Common myeloid progenitor, CD34-positive (primary cell): ENCODE measurements at regions not wholly inside any gene's neighbourhood (a gene's known extent, or its start where the extent isn't known, plus 50 kb on each side); places are given as distances from the start of the nearest gene placed in this dataset.

ENCODE experiments used
- CTCF ChIA-PET: fragments of 350-600 bp; sonication (Branson Sonifier 250); formaldehyde crosslinking; loops from one replicate; lab custom pipeline; 2021; ENCODE audit warnings: antibody characterized with exemption; lab: Charles Lee
- POLR2A ChIA-PET: fragments of 350-600 bp; sonication (Branson Sonifier 250); formaldehyde crosslinking; loops from one replicate; lab custom pipeline; 2021; ENCODE audit warnings: antibody characterized with exemption; lab: Charles Lee
- DNase-seq, 3 donors: peaks; one replicate each; pipeline versions ENCODE4 v3.0.0 to v3.0.0-alpha.2; 2013
- H3K27ac ChIP-seq, 2 experiments: 1 replicate in 1 of 2; 2 replicates in 1 of 2; pipeline ENCODE4 v1.7.0; 2013; ENCODE audit warnings: inconsistent platforms in 2 of 2, low read length in 2 of 2, mild to moderate bottlenecking in 2 of 2, low read depth in 1 of 2, moderate library complexity in 1 of 2; ENCODE audit not compliant: severe bottlenecking in 2 of 2, insufficient read depth in 1 of 2, poor library complexity in 1 of 2
- H3K27me3 ChIP-seq, 5 experiments: replicated peaks in 2 of 5; 1 replicate in 3 of 5; 2 replicates in 2 of 5; pipeline versions ENCODE4 v1.6.1 to v1.7.0; 2013; ENCODE audit warnings: low read length in 4 of 5, mild to moderate bottlenecking in 2 of 5, moderate library complexity in 2 of 5, inconsistent platforms in 1 of 5; ENCODE audit not compliant: insufficient read depth in 5 of 5, control insufficient read depth in 4 of 5
- H3K36me3 ChIP-seq, 4 experiments: 1 replicate in 2 of 4; 2 replicates in 2 of 4; pipeline versions ENCODE4 v1.6.1 to v1.7.0; 2013; ENCODE audit warnings: low read length in 3 of 4, control low read depth in 1 of 4, mild to moderate bottlenecking in 1 of 4; ENCODE audit not compliant: control insufficient read depth in 4 of 4, insufficient read depth in 4 of 4
- H3K4me1 ChIP-seq, 4 experiments: 1 replicate in 3 of 4; 2 replicates in 1 of 4; pipeline versions ENCODE4 v1.6.1 to v1.7.1; 2013; ENCODE audit warnings: low read length in 3 of 4, mild to moderate bottlenecking in 3 of 4, control low read depth in 1 of 4, inconsistent platforms in 1 of 4, moderate library complexity in 1 of 4; ENCODE audit not compliant: control insufficient read depth in 4 of 4, insufficient read depth in 4 of 4; ENCODE audit errors: control extremely low read depth in 1 of 4
- H3K4me3 ChIP-seq, 7 experiments: 1 replicate in 4 of 7; 2 replicates in 3 of 7; pipeline versions ENCODE4 v1.5.1 to v1.7.0; 2013; ENCODE audit warnings: mild to moderate bottlenecking in 7 of 7, low read length in 6 of 7, moderate library complexity in 6 of 7, inconsistent platforms in 2 of 7, low read depth in 2 of 7, control low read depth in 1 of 7; ENCODE audit not compliant: insufficient read depth in 4 of 7, control insufficient read depth in 1 of 7; ENCODE audit errors: extremely low read depth in 1 of 7
- H3K9me3 ChIP-seq, 5 experiments: 1 replicate in 4 of 5; 2 replicates in 1 of 5; pipeline versions ENCODE4 v1.6.1 to v1.7.1; 2013; ENCODE audit warnings: low read length in 4 of 5, mild to moderate bottlenecking in 2 of 5, inconsistent platforms in 1 of 5, low read depth in 1 of 5, moderate library complexity in 1 of 5; ENCODE audit not compliant: control insufficient read depth in 4 of 5, insufficient read depth in 2 of 5; ENCODE audit errors: control extremely low read depth in 1 of 5
- WGBS: methylation state at CpG from one replicate; pipeline ENCODE4 v1.1.5; 2013; ENCODE audit not compliant: insufficient coverage; 5-methylcytosine and 5-hydroxymethylcytosine counted together

DNA sequence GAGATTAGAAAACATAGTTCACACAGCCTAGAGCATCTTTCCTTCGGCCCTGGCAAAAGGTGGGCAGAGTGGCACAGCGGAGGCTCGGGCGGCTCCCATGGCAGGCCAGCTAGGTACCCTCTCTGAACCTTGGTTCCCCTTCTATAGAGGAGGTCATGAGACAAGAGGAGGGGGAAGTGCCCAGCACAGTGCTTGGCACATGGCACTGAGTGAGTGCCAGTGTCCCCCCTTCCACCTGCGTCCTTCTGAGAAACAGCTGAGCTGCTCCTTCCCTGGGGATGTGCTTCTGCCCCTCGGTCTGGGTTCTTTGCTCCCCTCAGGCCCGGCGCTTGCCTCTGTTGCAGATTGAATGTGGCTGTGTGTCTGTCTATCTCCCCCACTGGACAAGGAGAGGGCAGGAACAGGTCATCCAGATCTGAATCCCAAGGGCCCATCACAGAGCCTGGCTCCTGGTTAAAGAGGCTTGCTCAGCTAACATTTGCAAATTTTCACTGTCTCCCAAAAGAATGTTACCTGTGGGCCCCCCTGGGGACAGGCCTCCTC, 165.6 kb downstream of the USP12 start:
- H3K36me3 ChIP-seq, result no peaks in the 10 kb centered on the region
- POLR2A ChIA-PET, result interaction anchor here (0.6 kb wide), 1 partner anchor 21 kb away, joined by 3 read pairs; no protein-coding TSS in a partner anchor
- peaks cover 0 to 2% (median 0%) of the 10 kb centered on the region in 5 experiments for H3K9me3 ChIP-seq
- H3K4me1 ChIP-seq, result peaks cover 0 to 21% (median 20%) of the 10 kb centered on the region in 4 experiments
- H3K4me3 ChIP-seq, result peak overlapping the region in 2 of 7 experiments; percentile 46 to 47
- WGBS, result 84% methylated on average over 7 of the region's 8 CpGs
- no peak overlapping the region for H3K27ac ChIP-seq
- DNase-seq, result no peak
- peaks cover 0 to 19% (median 3%) of the 10 kb centered on the region in 5 experiments for H3K27me3 ChIP-seq
- CTCF ChIA-PET, result interaction anchor here (1.0 to 1.6 kb wide), 4 partner anchors 12 to 34 kb away, joined by 3 to 4 read pairs (median 4); no protein-coding TSS in a partner anchor

DNA sequence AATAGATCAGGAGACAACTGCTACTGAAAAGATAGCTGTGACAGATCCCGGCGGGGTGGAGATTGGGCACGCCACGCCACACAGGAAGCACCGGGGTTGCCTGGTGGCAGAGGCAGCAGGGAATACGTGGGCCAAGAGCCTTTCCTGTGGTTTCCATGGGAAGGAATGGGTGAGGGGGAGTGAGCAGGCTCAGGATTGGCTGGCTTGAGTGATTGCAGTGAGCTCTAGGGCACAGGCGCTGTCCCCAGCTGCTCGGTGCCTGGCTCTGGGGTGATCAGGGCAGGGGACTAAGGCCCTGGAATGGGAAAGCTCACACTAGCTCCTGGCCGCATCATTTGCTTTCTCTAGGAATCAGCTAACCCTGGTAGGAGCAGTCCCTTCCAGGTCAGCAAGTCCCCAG, 166.1 kb downstream of the USP12 start:
- WGBS, result 12% methylated on average over 7 of the region's 9 CpGs
- Histone ChIP-seq H3K36me3 (no peaks in the 10 kb centered on the region), H3K27ac (no peak overlapping the region), H3K4me1 (peaks cover 0 to 21% (median 20%) of the 10 kb centered on the region in 4 experiments), H3K4me3 (peak overlapping the region in 3 of 7 experiments; percentile 2 to 47 (median 46)), H3K9me3 (peaks cover 0 to 2% (median 0%) of the 10 kb centered on the region in 5 experiments), H3K27me3 (peaks cover 0 to 19% (median 3%) of the 10 kb centered on the region in 5 experiments)
- peak; percentile 34 to 56 (median 44) for DNase-seq
- POLR2A ChIA-PET, result no interaction called here
- CTCF ChIA-PET, result interaction anchor here (1.0 to 1.6 kb wide), 4 partner anchors 12 to 34 kb away, joined by 3 to 4 read pairs (median 4); no protein-coding TSS in a partner anchor

DNA sequence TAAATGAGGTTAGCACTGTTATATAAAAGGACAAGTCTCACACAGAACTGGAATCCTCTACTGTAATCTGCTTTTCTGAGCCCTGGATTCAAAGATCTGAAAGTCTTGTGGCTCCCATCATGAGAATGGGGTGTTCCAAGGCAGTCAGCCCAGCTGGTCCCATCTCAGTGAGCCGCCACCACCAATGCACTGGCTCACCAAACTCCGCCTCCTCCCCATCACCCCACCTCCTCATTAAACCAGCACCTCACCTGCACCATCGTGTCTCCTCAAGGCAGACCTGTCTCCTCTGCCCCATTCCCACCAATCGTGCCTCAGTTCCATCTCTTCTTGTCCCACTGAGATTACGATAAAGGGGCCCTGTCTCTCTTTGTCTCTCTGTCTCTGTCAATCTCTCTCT, 166.7 kb downstream of the USP12 start:
- 100% methylated on average over 4 of the region's 5 CpGs for WGBS
- peaks cover 0 to 19% (median 3%) of the 10 kb centered on the region in 5 experiments for H3K27me3 ChIP-seq
- no peaks in the 10 kb centered on the region for H3K36me3 ChIP-seq
- DNase-seq, result no peak
- no peak overlapping the region for H3K4me3 ChIP-seq
- H3K27ac ChIP-seq, result no peak overlapping the region
- ChIA-PET POLR2A (no interaction called here), CTCF (interaction anchor here (1.6 kb wide), 1 partner anchor 33 kb away, joined by 4 read pairs; no protein-coding TSS in a partner anchor)
- H3K9me3 ChIP-seq, result peaks cover 0 to 2% (median 0%) of the 10 kb centered on the region in 5 experiments
- H3K4me1 ChIP-seq, result peaks cover 0 to 21% (median 20%) of the 10 kb centered on the region in 4 experiments

DNA sequence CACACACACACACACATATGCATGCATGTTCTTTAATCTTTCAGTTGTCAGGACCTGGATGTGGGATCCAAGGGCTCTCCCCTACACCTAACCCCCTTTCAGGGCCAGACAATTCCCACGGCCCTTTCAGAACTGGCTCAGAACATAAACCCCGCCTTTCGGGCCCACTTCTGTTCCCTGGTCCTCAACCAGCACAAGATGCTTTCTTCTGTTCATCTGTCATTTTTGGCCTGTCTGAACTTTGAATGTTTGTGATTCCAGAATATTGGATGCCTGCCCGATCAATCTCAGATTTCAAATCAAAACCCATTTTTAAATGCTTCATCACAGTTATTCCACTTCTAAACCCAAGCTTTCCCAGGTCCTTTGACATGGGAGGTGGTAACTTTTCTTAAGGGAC, 167.3 kb downstream of the USP12 start:
- no peak for DNase-seq
- no peak overlapping the region for H3K27ac ChIP-seq
- WGBS, result 100% methylated on average over 3 of the region's 4 CpGs
- POLR2A ChIA-PET, result no interaction called here
- CTCF ChIA-PET, result interaction anchor here (1.6 to 2.0 kb wide), 2 partner anchors 19 to 21 kb away, joined by 3 to 10 read pairs; no protein-coding TSS in a partner anchor
- peaks cover 0 to 19% (median 3%) of the 10 kb centered on the region in 5 experiments for H3K27me3 ChIP-seq
- H3K36me3 ChIP-seq, result no peaks in the 10 kb centered on the region
- peaks cover 0 to 21% (median 20%) of the 10 kb centered on the region in 4 experiments for H3K4me1 ChIP-seq
- no peak overlapping the region for H3K4me3 ChIP-seq
- peaks cover 0 to 2% (median 0%) of the 10 kb centered on the region in 5 experiments for H3K9me3 ChIP-seq

DNA sequence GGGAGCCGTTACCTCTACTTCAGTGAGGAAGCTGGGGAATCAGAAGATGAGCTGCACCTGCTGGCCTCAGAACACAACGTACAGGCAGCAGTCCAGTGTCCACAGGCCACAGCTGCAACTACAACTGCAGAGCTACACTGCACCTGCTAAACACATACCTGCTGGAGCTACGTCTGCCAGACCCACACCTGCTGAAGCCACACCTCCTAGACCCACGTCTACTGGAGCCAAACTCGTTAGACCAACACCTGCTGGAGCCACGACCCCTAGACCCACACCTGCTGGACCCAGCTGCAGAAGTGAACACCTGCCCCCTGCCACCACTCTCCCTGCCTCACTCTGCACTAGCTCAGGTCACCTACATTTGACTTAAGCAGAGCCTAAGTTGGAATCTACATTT, 169.9 kb downstream of the USP12 start:
- no peak for DNase-seq
- H3K9me3 ChIP-seq, result peaks cover 0 to 2% (median 0%) of the 10 kb centered on the region in 5 experiments
- 98% methylated on average over 5 of the region's 6 CpGs for WGBS
- H3K27me3 ChIP-seq, result peaks cover 0 to 8% (median 0%) of the 10 kb centered on the region in 5 experiments
- H3K36me3 ChIP-seq, result no peaks in the 10 kb centered on the region
- H3K27ac ChIP-seq, result no peak overlapping the region
- POLR2A ChIA-PET, result no interaction called here
- H3K4me1 ChIP-seq, result peaks cover 0 to 23% (median 19%) of the 10 kb centered on the region in 4 experiments
- CTCF ChIA-PET, result interaction anchor here (0.9 to 1.4 kb wide), 3 partner anchors 14 to 30 kb away, joined by 3 read pairs; no protein-coding TSS in a partner anchor
- no peak overlapping the region for H3K4me3 ChIP-seq

DNA sequence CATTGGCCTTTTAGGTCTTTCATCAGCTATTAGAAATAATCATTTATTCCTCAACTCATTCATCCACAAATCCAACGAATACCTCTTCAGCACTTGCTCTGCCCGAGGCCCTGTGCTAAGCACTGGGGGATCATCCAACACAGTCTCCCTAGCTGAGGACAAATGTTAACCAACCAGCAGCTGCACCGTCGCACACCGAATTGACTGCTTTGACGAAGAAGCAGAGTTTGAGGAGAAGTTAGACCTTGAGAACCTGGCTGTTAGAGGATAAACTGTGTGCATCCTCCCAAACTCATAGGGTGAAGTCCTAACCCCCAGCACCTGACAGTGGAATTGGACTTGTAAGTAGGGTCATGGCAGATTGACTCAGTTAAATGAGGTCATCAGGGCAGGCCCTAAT, 170.9 kb downstream of the USP12 start:
- Histone ChIP-seq H3K4me3 (no peak overlapping the region), H3K27ac (no peak overlapping the region), H3K9me3 (peaks cover 0 to 2% (median 0%) of the 10 kb centered on the region in 5 experiments), H3K4me1 (peaks cover 0 to 15% (median 9%) of the 10 kb centered on the region in 4 experiments), H3K36me3 (no peaks in the 10 kb centered on the region), H3K27me3 (peaks cover 0 to 1% (median 0%) of the 10 kb centered on the region in 5 experiments)
- 71% methylated on average over 4 of the region's 6 CpGs for WGBS
- POLR2A ChIA-PET, result no interaction called here
- no peak for DNase-seq
- CTCF ChIA-PET, result interaction anchor here (1.0 to 1.8 kb wide), 3 partner anchors 15 to 358 kb away, joined by 3 to 7 read pairs (median 3); no protein-coding TSS in a partner anchor

DNA sequence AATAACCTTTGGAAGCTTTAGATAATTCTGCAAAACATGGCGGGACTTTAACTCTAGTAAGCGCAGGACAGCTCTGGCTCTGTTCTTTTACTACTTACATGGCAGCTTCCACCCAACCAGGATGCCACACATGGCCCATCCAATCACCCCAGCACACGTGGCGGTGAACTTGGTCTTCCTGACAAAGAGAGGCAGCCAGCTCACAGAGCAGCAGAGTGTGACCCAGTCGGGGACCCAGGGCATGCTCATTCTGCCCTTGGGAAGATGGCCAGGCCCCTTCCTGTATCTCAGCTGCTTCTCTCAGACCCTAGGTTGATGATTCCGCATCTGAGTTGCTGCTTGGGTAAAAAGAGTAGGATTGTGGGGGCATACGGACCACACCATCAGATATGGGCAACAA, 172.1 kb downstream of the USP12 start:
- Histone ChIP-seq H3K4me3 (no peak overlapping the region), H3K4me1 (peaks cover 0 to 9% (median 3%) of the 10 kb centered on the region in 4 experiments), H3K36me3 (no peaks in the 10 kb centered on the region), H3K27ac (no peak overlapping the region), H3K27me3 (no peaks in the 10 kb centered on the region), H3K9me3 (peaks cover 0 to 2% (median 0%) of the 10 kb centered on the region in 5 experiments)
- CTCF ChIA-PET, result interaction anchor here (0.9 to 1.8 kb wide), 2 partner anchors 14 to 53 kb away, joined by 3 to 7 read pairs; no protein-coding TSS in a partner anchor
- WGBS, result 93% methylated on average over 4 of the region's 7 CpGs
- POLR2A ChIA-PET, result no interaction called here
- DNase-seq, result no peak
